H1 (cell line): ENCODE measurements at regions not wholly inside any gene's neighbourhood (a gene's known extent, or its start where the extent isn't known, plus 50 kb on each side); places are given as distances from the start of the nearest gene placed in this dataset.

Experiments used
- CTCF ChIA-PET: fragments of 300-600 bp; sonication (Branson Sonifier 250); formaldehyde crosslinking; loops from one replicate; lab custom pipeline; 2021; ENCODE audit not compliant: partially characterized antibody; lab: Charles Lee
- POLR2A ChIA-PET: fragments of 300-600 bp; sonication (Branson Sonifier 250); formaldehyde crosslinking; loops from one replicate; lab custom pipeline; 2021; ENCODE audit warnings: inconsistent platforms; ENCODE audit not compliant: partially characterized antibody; lab: Charles Lee
- DNase-seq, 2 experiments: peaks; one replicate each; pipeline versions ENCODE4 v3.0.0 to v3.0.0-alpha.2; 2010 to 2022; ENCODE audit warnings: low spot score in 2 of 2, low read depth in 1 of 2, mixed read lengths in 1 of 2
- FAIRE-seq: peaks from 2 replicates; lab custom pipeline; 2011; peaks lifted over from hg19 to GRCh38; lab: Jason Lieb, UNC
- H2AFZ ChIP-seq: 2 replicates; pipeline ENCODE4 v1.8.1; 2012; ENCODE audit warnings: low read length, inconsistent platforms
- H2AK5ac ChIP-seq: 2 replicates; pipeline ENCODE4 v1.6.1; 2013; ENCODE audit warnings: low read depth, low read length
- H2BK120ac ChIP-seq: replicated peaks from 2 replicates; pipeline ENCODE3; 2013; ENCODE audit warnings: low read depth, low read length, inconsistent platforms
- H2BK12ac ChIP-seq: 2 replicates; pipeline ENCODE4 v1.6.1; 2013; ENCODE audit warnings: low read depth, low read length
- H2BK15ac ChIP-seq: 2 replicates; pipeline ENCODE4 v1.6.1; 2013; ENCODE audit warnings: low read length
- H2BK20ac ChIP-seq: 2 replicates; pipeline ENCODE4 v1.6.1; 2013; ENCODE audit warnings: low read length
- H2BK5ac ChIP-seq: 2 replicates; pipeline ENCODE4 v1.6.1; 2013; ENCODE audit warnings: low read depth, low read length
- H3K14ac ChIP-seq: 2 replicates; pipeline ENCODE4 v1.6.1; 2013; ENCODE audit warnings: inconsistent platforms; ENCODE audit not compliant: insufficient read length
- H3K18ac ChIP-seq: 2 replicates; pipeline ENCODE4 v1.6.1; 2013; ENCODE audit warnings: low read length; ENCODE audit errors: extremely low read depth
- H3K23ac ChIP-seq: 2 replicates; pipeline ENCODE4 v1.6.1; 2013; ENCODE audit warnings: inconsistent platforms; ENCODE audit not compliant: insufficient read length
- H3K23me2 ChIP-seq: 2 replicates; pipeline ENCODE4 v1.6.1; 2013; ENCODE audit warnings: low read depth, low read length
- H3K27ac ChIP-seq: 2 replicates; pipeline ENCODE4 v1.6.1; 2011; ENCODE audit warnings: low read depth, low read length, inconsistent platforms
- H3K27me3 ChIP-seq, 4 experiments: replicated peaks in 1 of 4; 1 replicate in 1 of 4; 2 replicates in 3 of 4; pipeline versions ENCODE4 v1.6.1 to v1.8.1; 2011 to 2013; ENCODE audit warnings: low read length in 3 of 4, mild to moderate bottlenecking in 3 of 4, inconsistent platforms in 2 of 4, mixed read lengths in 2 of 4, moderate library complexity in 1 of 4; ENCODE audit not compliant: control insufficient read depth in 3 of 4, insufficient read depth in 3 of 4; ENCODE audit errors: extremely low read depth in 1 of 4
- H3K36me3 ChIP-seq, 4 experiments: 2 replicates each; pipeline versions ENCODE4 v1.6.1 to v1.8.1; 2011 to 2013; ENCODE audit warnings: mild to moderate bottlenecking in 4 of 4, low read length in 3 of 4, moderate library complexity in 2 of 4, control low read depth in 1 of 4, inconsistent platforms in 1 of 4; ENCODE audit not compliant: insufficient read depth in 4 of 4, control insufficient read depth in 2 of 4
- H3K4ac ChIP-seq: replicated peaks from 2 replicates; pipeline ENCODE3; 2013; ENCODE audit warnings: low read length, low read depth, mixed read lengths, inconsistent platforms; ENCODE audit not compliant: insufficient read length
- H3K4me1 ChIP-seq, 4 experiments: replicated peaks in 1 of 4; 1 replicate in 1 of 4; 2 replicates in 3 of 4; pipeline versions ENCODE4 v1.6.1 to v1.8.1; 2011 to 2013; ENCODE audit warnings: low read length in 3 of 4, inconsistent platforms in 2 of 4, mixed read lengths in 1 of 4; ENCODE audit not compliant: insufficient read depth in 4 of 4, control insufficient read depth in 3 of 4
- H3K4me2 ChIP-seq, 2 experiments: 2 replicates each; pipeline versions ENCODE4 v1.6.1 to v1.8.1; 2011 to 2013; ENCODE audit warnings: low read depth in 2 of 2, low read length in 2 of 2, control low read depth in 1 of 2, inconsistent platforms in 1 of 2, mild to moderate bottlenecking in 1 of 2; ENCODE audit not compliant: insufficient read depth in 1 of 2
- H3K4me3 ChIP-seq, 4 experiments: fragments of 200-600, 300-600 bp in 1 of 4; sonication (generic), shearing (Covaris generic), sonication (Bioruptor Twin) in 1 of 4; 2 replicates each; pipeline versions ENCODE4 v1.5.1 to v1.8.1; 2011 to 2016; ENCODE audit warnings: low read length in 4 of 4, low read depth in 3 of 4, control low read depth in 2 of 4, inconsistent platforms in 2 of 4, mild to moderate bottlenecking in 2 of 4, mixed read lengths in 1 of 4, moderate library complexity in 1 of 4; ENCODE audit not compliant: insufficient read depth in 2 of 4; ENCODE audit errors: extremely low read depth in 1 of 4
- H3K56ac ChIP-seq: replicated peaks from 2 replicates; pipeline ENCODE3; 2013; ENCODE audit warnings: low read depth, mild to moderate bottlenecking, mixed read lengths, low read length, inconsistent platforms; ENCODE audit not compliant: insufficient read length
- H3K79me1 ChIP-seq: 2 replicates; pipeline ENCODE4 v1.6.1; 2013; ENCODE audit warnings: low read depth, low read length, control low read depth
- H3K79me2 ChIP-seq, 2 experiments: 2 replicates each; pipeline versions ENCODE4 v1.6.1 to v1.8.1; 2012 to 2013; ENCODE audit warnings: low read length in 2 of 2, mild to moderate bottlenecking in 2 of 2, inconsistent platforms in 1 of 2; ENCODE audit not compliant: insufficient read depth in 2 of 2, control insufficient read depth in 1 of 2
- H3K9ac ChIP-seq, 4 experiments: replicated peaks in 1 of 4; 1 replicate in 1 of 4; 2 replicates in 3 of 4; pipeline versions ENCODE4 v1.6.1 to v1.8.1; 2011 to 2013; ENCODE audit warnings: low read depth in 3 of 4, low read length in 3 of 4, control low read depth in 2 of 4, mild to moderate bottlenecking in 2 of 4, moderate library complexity in 2 of 4, inconsistent platforms in 1 of 4; ENCODE audit errors: extremely low read depth in 1 of 4
- H3K9me3 ChIP-seq, 2 experiments: 2 replicates each; pipeline versions ENCODE4 v1.6.1 to v1.8.1; 2012 to 2013; ENCODE audit warnings: mild to moderate bottlenecking in 2 of 2, moderate library complexity in 2 of 2, control low read depth in 1 of 2, inconsistent platforms in 1 of 2, low read depth in 1 of 2, low read length in 1 of 2, mixed read lengths in 1 of 2; ENCODE audit not compliant: insufficient read depth in 2 of 2
- H4K20me1 ChIP-seq, 2 experiments: replicated peaks in 1 of 2; 2 replicates each; pipeline versions ENCODE3 to v1.8.1; 2011 to 2013; ENCODE audit warnings: inconsistent platforms in 2 of 2, low read length in 2 of 2, mild to moderate bottlenecking in 1 of 2; ENCODE audit not compliant: insufficient read depth in 2 of 2, control insufficient read depth in 1 of 2
- H4K5ac ChIP-seq: 2 replicates; pipeline ENCODE4 v1.6.1; 2013; ENCODE audit warnings: low read length, low read depth, mixed read lengths, inconsistent platforms; ENCODE audit not compliant: insufficient read length
- H4K8ac ChIP-seq: 2 replicates; pipeline ENCODE4 v1.8.0; 2013; ENCODE audit warnings: mild to moderate bottlenecking, moderate library complexity, low read length, inconsistent platforms; ENCODE audit not compliant: insufficient read depth; ENCODE audit errors: extremely low read depth
- H4K91ac ChIP-seq: replicated peaks from 2 replicates; pipeline ENCODE3; 2013; ENCODE audit warnings: low read length, mixed read lengths, inconsistent platforms; ENCODE audit not compliant: insufficient read length
- CHD2 ChIP-seq: IDR thresholded peaks from 2 replicates; pipeline ENCODE4 v1.6.1; 2012; ENCODE audit warnings: low read length, improper control_type of control experiment
- EP300 ChIP-seq, 2 experiments: IDR thresholded peaks; 1 replicate in 1 of 2; 2 replicates in 1 of 2; pipeline ENCODE4 v1.6.1; 2011 to 2012; ENCODE audit warnings: low read depth in 2 of 2, low read length in 2 of 2, mild to moderate bottlenecking in 2 of 2, borderline replicate concordance in 1 of 2, inconsistent platforms in 1 of 2, moderate library complexity in 1 of 2
- GABPA ChIP-seq: IDR thresholded peaks from 2 replicates; pipeline ENCODE4 v1.6.1; 2011; ENCODE audit warnings: mild to moderate bottlenecking, low read length, moderate library complexity, borderline replicate concordance; ENCODE audit not compliant: insufficient read depth
- KDM4A ChIP-seq: IDR thresholded peaks from one replicate; pipeline ENCODE4 v1.7.1; 2012; ENCODE audit warnings: low read depth, mild to moderate bottlenecking, moderate library complexity, low read length, inconsistent platforms; ENCODE audit not compliant: severe bottlenecking
- KDM5A ChIP-seq: fragments of 200-600 bp; IDR thresholded peaks from 2 replicates; pipeline ENCODE4 v1.7.1; 2012; ENCODE audit warnings: mild to moderate bottlenecking, low read length, inconsistent platforms, mixed read lengths
- POLR2A ChIP-seq, 2 experiments: IDR thresholded peaks; 1 replicate in 1 of 2; 2 replicates in 1 of 2; pipeline ENCODE4 v1.6.1; 2011; ENCODE audit warnings: low read depth in 2 of 2, low read length in 2 of 2, mild to moderate bottlenecking in 2 of 2; ENCODE audit errors: control extremely low read depth in 1 of 2
- TAF1 ChIP-seq: IDR thresholded peaks from 2 replicates; pipeline ENCODE4 v1.6.1; 2011; ENCODE audit warnings: mild to moderate bottlenecking, low read depth, low read length
- TEAD4 ChIP-seq: IDR thresholded peaks from 2 replicates; pipeline ENCODE4 v1.6.1; 2012; ENCODE audit warnings: low read depth, low read length, inconsistent platforms, mixed read lengths
- WGBS, 2 experiments: shearing (Covaris generic) in 1 of 2; methylation state at CpG; one replicate each; pipeline versions ENCODE4 v1.1.6 to v1.1.7; 2013 to 2015; ENCODE audit warnings: low lambda C conversion rate in 2 of 2, mixed read lengths in 2 of 2, inconsistent platforms in 1 of 2, low coverage in 1 of 2, missing lambda C conversion rate in 1 of 2; ENCODE audit not compliant: insufficient replicate concordance in 2 of 2, insufficient coverage in 1 of 2, insufficient read length in 1 of 2; ENCODE audit errors: extremely low coverage in 1 of 2, missing lambda C conversion rate in 1 of 2; 5-methylcytosine and 5-hydroxymethylcytosine counted together
- TF ChIP-seq, protein P1 (sequence below): IDR thresholded peaks from 2 replicates; pipeline ENCODE4 v1.6.1; 2012; ENCODE audit warnings: inconsistent platforms

DNA sequence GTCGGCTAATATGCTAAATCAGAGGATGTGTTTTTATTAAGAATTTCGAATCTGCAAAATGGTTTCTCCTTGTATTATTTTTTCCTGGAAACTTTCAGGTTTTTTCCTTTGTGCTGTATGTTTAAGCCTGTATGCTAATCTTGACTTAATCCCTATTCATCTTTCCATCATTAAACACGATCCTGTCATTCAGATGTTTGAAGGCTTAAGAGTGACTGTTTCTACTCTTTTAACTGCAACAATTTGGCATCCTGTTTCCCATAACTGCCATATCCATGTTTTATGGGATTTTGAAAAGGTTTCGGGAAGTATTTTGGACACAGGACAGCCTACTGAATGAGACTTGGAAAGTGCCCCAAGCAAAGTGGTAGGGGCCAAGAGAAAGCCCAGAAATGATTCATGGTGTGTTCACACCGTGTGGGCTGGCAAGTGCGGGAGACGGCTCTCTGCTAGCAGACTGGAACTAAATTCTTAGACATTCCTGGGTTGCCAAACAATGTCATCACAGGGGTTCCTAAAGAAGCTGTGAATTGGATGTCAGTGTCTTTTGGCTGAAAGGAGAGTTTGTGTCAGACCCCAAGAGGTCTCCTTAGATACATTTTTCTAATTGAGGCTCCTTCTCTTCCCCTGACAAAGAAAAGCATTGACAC lies 125.4 kb upstream of the ADAMTS16 start:
- ChIA-PET POLR2A (no interaction called here), CTCF (interaction anchor here (1.2 kb wide), 1 partner anchor 11 kb away, joined by 3 read pairs; no protein-coding TSS in a partner anchor)
- H3K79me2 ChIP-seq: no peaks in the 10 kb centered on the region
- no peak overlapping the region for H3K14ac ChIP-seq
- H3K56ac ChIP-seq: no peak overlapping the region
- H3K4ac ChIP-seq: no peak overlapping the region
- no peaks in the 10 kb centered on the region for H3K9me3 ChIP-seq
- H2AFZ ChIP-seq: no peak overlapping the region
- no peak overlapping the region for H3K27ac ChIP-seq
- no peak overlapping the region for H2BK20ac ChIP-seq
- no peak overlapping the region for H2AK5ac ChIP-seq
- no peak overlapping the region for H3K18ac ChIP-seq
- H2BK120ac ChIP-seq: no peak overlapping the region
- 81% methylated on average over 7 of the region's 7 CpGs; no CpG with 5 or more reads in 1 of the 2 experiments for WGBS, 2 experiments
- no peak overlapping the region for H3K4me3 ChIP-seq
- no peak overlapping the region for H2BK15ac ChIP-seq
- H3K9ac ChIP-seq: no peak overlapping the region
- no peaks in the 10 kb centered on the region for H3K79me1 ChIP-seq
- DNase-seq: no peak
- no peaks in the 10 kb centered on the region for H3K23me2 ChIP-seq
- no peak overlapping the region for H4K5ac ChIP-seq
- no peaks in the 10 kb centered on the region for H3K36me3 ChIP-seq
- no peak overlapping the region for H4K8ac ChIP-seq
- H4K91ac ChIP-seq: no peak overlapping the region
- no peak overlapping the region for H2BK12ac ChIP-seq
- H3K27me3 ChIP-seq: no peaks in the 10 kb centered on the region
- H3K4me1 ChIP-seq: peaks cover 2 to 7% (median 4%) of the 10 kb centered on the region in 4 experiments; a peak in 4 of 7 replicates
- no peak for FAIRE-seq
- no peak overlapping the region for H3K23ac ChIP-seq
- 0 out of 4 replicates have a peak overlapping the region, but pooled peaks of 1 of the 2 experiments have one; percentile 23 for H3K4me2 ChIP-seq
- TF ChIP-seq GABPA (no peak), EP300 (IDR thresholded peaks at IDR 0.05; ENCODE audit: borderline replicate concordance in 1 of 2, low read depth in 2 of 2, low read length in 2 of 2) (no peak), CHD2 (no peak), POLR2A (IDR thresholded peaks at IDR 0.05; ENCODE audit: control extremely low read depth in 1 of 2, low read depth in 2 of 2, low read length in 2 of 2) (no peak), TEAD4 (peak; percentile 28; the same call in 1 of the 2 replicates), KDM5A (no peak), TAF1 (no peak), KDM4A (no peak)
- TF ChIP-seq, protein P1, sequence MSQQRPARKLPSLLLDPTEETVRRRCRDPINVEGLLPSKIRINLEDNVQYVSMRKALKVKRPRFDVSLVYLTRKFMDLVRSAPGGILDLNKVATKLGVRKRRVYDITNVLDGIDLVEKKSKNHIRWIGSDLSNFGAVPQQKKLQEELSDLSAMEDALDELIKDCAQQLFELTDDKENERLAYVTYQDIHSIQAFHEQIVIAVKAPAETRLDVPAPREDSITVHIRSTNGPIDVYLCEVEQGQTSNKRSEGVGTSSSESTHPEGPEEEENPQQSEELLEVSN: no peak
- TF ChIP-seq, all 59 proteins: peak for 1
- H4K20me1 ChIP-seq: no peaks in the 10 kb centered on the region
- H2BK5ac ChIP-seq: no peak overlapping the region
